ENCODE measurements at regions not wholly inside any gene's neighbourhood (a gene's known extent, or its start where the extent isn't known, plus 50 kb on each side); places are given as distances from the start of the nearest gene placed in this dataset.

DNA sequence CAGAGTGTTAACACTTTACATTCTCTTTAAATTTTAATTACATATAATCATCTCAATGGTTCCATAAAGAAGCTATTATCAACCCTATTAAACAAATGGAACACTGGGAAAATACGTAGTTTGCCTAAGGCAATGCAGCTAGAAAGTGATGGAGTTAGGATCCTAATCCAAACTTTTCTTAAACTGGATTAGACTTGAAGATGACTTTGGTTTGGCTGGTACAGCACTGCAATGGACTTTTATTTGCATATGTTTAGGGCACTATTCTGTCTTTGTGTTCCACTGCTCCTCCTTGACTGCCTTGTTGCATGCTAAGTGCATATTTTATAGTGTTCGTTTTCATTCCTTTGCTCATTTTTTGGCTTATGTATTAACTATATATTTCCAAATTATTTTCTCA, 133.5 kb upstream of the UFM1 start:
- H3K4me3 Mint-ChIP-seq = no peak overlapping the region

More for the DNA sequence above, 133.5 kb upstream of the UFM1 start:
- Histone ChIP-seq H3T11ph (ENCODE audit: low read length) (no peak overlapping the region), H3K4me1 (ENCODE audit: insufficient read depth, low read length) (peaks cover 2% of the 10 kb centered on the region; the same call in 1 of the 2 replicates), H2AFZ (ENCODE audit: low read length) (no peak overlapping the region), H3K27me3 (ENCODE audit: insufficient read depth, low read length) (no peaks in the 10 kb centered on the region), H3K4ac (ENCODE audit: low read depth, low read length) (no peak overlapping the region), H2BK12ac (ENCODE audit: insufficient read length, low read depth, low read length) (no peak overlapping the region), H3K14ac (ENCODE audit: insufficient read depth, low read length) (no peak overlapping the region), H3K4me2 (ENCODE audit: insufficient read depth, insufficient read length, low read length) (no peak overlapping the region), H3K23me2 (ENCODE audit: insufficient read length, low read depth, low read length, poor library complexity, severe bottlenecking) (no peaks in the 10 kb centered on the region), H3K9me3 (ENCODE audit: control insufficient read depth, low read depth, low read length) (no peaks in the 10 kb centered on the region), H3K23ac (ENCODE audit: insufficient read length, low read depth, low read length) (no peak overlapping the region), H3K27ac (ENCODE audit: insufficient read length, low read depth, low read length) (no peak overlapping the region), H2BK20ac (ENCODE audit: low read depth, low read length, poor library complexity, severe bottlenecking) (no peak overlapping the region), H2BK15ac (ENCODE audit: low read depth, low read length) (no peak overlapping the region), H2AK5ac (ENCODE audit: insufficient read length, low read length) (no peak overlapping the region), H4K8ac (replicated peaks; ENCODE audit: insufficient read length, low read depth, low read length) (no peak overlapping the region), H3K18ac (ENCODE audit: insufficient read length, low read depth, low read length) (no peak overlapping the region), H4K5ac (ENCODE audit: insufficient read length, low read depth, low read length) (no peak overlapping the region), H2BK5ac (ENCODE audit: insufficient read length, low read length) (no peak overlapping the region), H4K20me1 (ENCODE audit: control insufficient read depth, insufficient read depth, insufficient read length) (no peaks in the 10 kb centered on the region), H3K56ac (ENCODE audit: insufficient read length, low read depth, low read length) (no peak overlapping the region), H3K79me1 (ENCODE audit: insufficient read depth, low read depth, low read length, poor library complexity, severe bottlenecking) (no peaks in the 10 kb centered on the region), H2BK120ac (ENCODE audit: low read depth, low read length, poor library complexity, severe bottlenecking) (no peak overlapping the region), H3K79me2 (ENCODE audit: insufficient read depth, low read length) (no peaks in the 10 kb centered on the region), H4K91ac (ENCODE audit: insufficient read length, low read depth, low read length) (no peak overlapping the region), H3K9ac (ENCODE audit: extremely low read depth, insufficient read length, low read length) (no peak overlapping the region)
- peaks cover 14 to 15% of the 10 kb centered on the region in 2 experiments for H3K9me3 Mint-ChIP-seq
- H3K36me3 Mint-ChIP-seq (ENCODE audit: insufficient read depth in 1 of 3, low read depth in 3 of 3) = peaks cover 11 to 20% (median 14%) of the 10 kb centered on the region in 3 experiments; a peak in 6 of 7 replicates
- H3K4me1 Mint-ChIP-seq = peaks cover 13 to 19% of the 10 kb centered on the region in 2 experiments
- no CpG with 5 or more reads among the region's 2 CpGs for WGBS (ENCODE audit: extremely low coverage, insufficient read length, low lambda C conversion rate)
- no peaks in the 10 kb centered on the region for H3K27me3 Mint-ChIP-seq (ENCODE audit: low read depth)
- H3K27ac Mint-ChIP-seq = no peak overlapping the region
- TF ChIP-seq, protein P1, sequence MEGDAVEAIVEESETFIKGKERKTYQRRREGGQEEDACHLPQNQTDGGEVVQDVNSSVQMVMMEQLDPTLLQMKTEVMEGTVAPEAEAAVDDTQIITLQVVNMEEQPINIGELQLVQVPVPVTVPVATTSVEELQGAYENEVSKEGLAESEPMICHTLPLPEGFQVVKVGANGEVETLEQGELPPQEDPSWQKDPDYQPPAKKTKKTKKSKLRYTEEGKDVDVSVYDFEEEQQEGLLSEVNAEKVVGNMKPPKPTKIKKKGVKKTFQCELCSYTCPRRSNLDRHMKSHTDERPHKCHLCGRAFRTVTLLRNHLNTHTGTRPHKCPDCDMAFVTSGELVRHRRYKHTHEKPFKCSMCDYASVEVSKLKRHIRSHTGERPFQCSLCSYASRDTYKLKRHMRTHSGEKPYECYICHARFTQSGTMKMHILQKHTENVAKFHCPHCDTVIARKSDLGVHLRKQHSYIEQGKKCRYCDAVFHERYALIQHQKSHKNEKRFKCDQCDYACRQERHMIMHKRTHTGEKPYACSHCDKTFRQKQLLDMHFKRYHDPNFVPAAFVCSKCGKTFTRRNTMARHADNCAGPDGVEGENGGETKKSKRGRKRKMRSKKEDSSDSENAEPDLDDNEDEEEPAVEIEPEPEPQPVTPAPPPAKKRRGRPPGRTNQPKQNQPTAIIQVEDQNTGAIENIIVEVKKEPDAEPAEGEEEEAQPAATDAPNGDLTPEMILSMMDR (conservative IDR thresholded peaks at IDR 0.05) = no peak
- DNase-seq = no peak

All from H9 (cell line).